K562 (cell line): ENCODE measurements at regions not wholly inside any gene's neighbourhood (a gene's known extent, or its start where the extent isn't known, plus 50 kb on each side); places are given as distances from the start of the nearest gene placed in this dataset.

ENCODE experiments used
- ATAC-seq: fragments of 200-7000 bp; cut with Tn5 transposase; 3 replicates; pipeline ENCODE4 v1.9.1; 2020; ENCODE audit warnings: moderate library complexity
- BruUV-seq: library from RNA; stranded (reverse); fragments of 400-500 nt; replicated peaks from 2 replicates; lab custom pipeline; 2021; lab: Mats Ljungman, UMichigan
- CTCF ChIA-PET: fragments of 300-600 bp; formaldehyde crosslinking; extraction: SDS; loops from one replicate; lab custom pipeline; 2021; ENCODE audit warnings: low intra/inter-chr PET ratio; lab: Yijun Ruan, JAX
- POLR2A ChIA-PET: fragments of 300-600, 350-650 bp; sonication (Branson Sonifier 250); formaldehyde crosslinking; extraction: SDS; loops from one replicate; lab custom pipeline; 2021; ENCODE audit warnings: antibody characterized with exemption, inconsistent platforms; lab: Yijun Ruan, JAX
- DNase-seq, 4 experiments: peaks; one replicate each; pipeline versions ENCODE4 v3.0.0 to v3.0.0-alpha.2; 2011 to 2018; ENCODE audit warnings: low spot score in 3 of 4, mixed read lengths in 3 of 4; ENCODE audit errors: extremely low read depth in 1 of 4
- FAIRE-seq: peaks from 2 replicates; lab custom pipeline; 2011; peaks lifted over from hg19 to GRCh38; lab: Jason Lieb, UNC
- H2AFZ ChIP-seq: 2 replicates; pipeline ENCODE4 v1.6.0; 2011; ENCODE audit warnings: low read depth, low read length, control low read depth, inconsistent platforms
- H3K27ac ChIP-seq: fragments of 200-600 bp; 3 replicates; pipeline ENCODE4 v1.8.0; 2011; ENCODE audit warnings: low read depth, mild to moderate bottlenecking, control low read depth, inconsistent platforms, low read length, moderate library complexity, mixed read lengths; ENCODE audit errors: extremely low read depth
- H3K27me3 ChIP-seq, 2 experiments: fragments of 300-600 bp in 1 of 2; 2 replicates in 1 of 2; 3 replicates in 1 of 2; pipeline versions ENCODE4 v1.6.0 to v1.8.0; 2011; ENCODE audit warnings: inconsistent platforms in 2 of 2, low read length in 2 of 2, mild to moderate bottlenecking in 1 of 2, mixed read lengths in 1 of 2, moderate library complexity in 1 of 2; ENCODE audit not compliant: control insufficient read depth in 2 of 2, insufficient read depth in 2 of 2
- H3K36me3 ChIP-seq: fragments of 300-600 bp; 3 replicates; pipeline ENCODE4 v1.8.0; 2011; ENCODE audit warnings: mild to moderate bottlenecking, low read length, inconsistent platforms; ENCODE audit not compliant: control insufficient read depth, insufficient read depth
- H3K4me1 ChIP-seq, 2 experiments: fragments of 200-600 bp in 1 of 2; replicated peaks in 1 of 2; 2 replicates in 1 of 2; 3 replicates in 1 of 2; pipeline versions ENCODE4 v1.5.1 to v1.8.0; 2011; ENCODE audit warnings: inconsistent platforms in 2 of 2, low read length in 2 of 2, mild to moderate bottlenecking in 1 of 2, mixed read lengths in 1 of 2, moderate library complexity in 1 of 2; ENCODE audit not compliant: control insufficient read depth in 2 of 2, insufficient read depth in 2 of 2
- H3K4me2 ChIP-seq: 2 replicates; pipeline ENCODE4 v1.6.1; 2011; ENCODE audit warnings: low read length, control low read depth, inconsistent platforms, mixed read lengths; ENCODE audit not compliant: insufficient read depth
- H3K4me3 ChIP-seq: fragments of 200-600 bp; sonication (generic), shearing (Covaris generic); 2 replicates; pipeline ENCODE4 v1.5.1; 2016; ENCODE audit warnings: control low read depth, inconsistent platforms
- H3K79me2 ChIP-seq: fragments of 200-600 bp; 3 replicates; pipeline ENCODE4 v1.8.0; 2011; ENCODE audit warnings: low read length, inconsistent platforms; ENCODE audit not compliant: control insufficient read depth, insufficient read depth
- H3K9ac ChIP-seq, 2 experiments: 2 replicates each; pipeline versions ENCODE4 v1.6.0 to v1.6.1; 2011; ENCODE audit warnings: low read depth in 2 of 2, low read length in 2 of 2, control low read depth in 1 of 2, inconsistent platforms in 1 of 2, mild to moderate bottlenecking in 1 of 2, mixed read lengths in 1 of 2; ENCODE audit not compliant: insufficient read depth in 1 of 2
- H3K9me1 ChIP-seq: one replicate; pipeline ENCODE4 v1.6.0; 2011; ENCODE audit warnings: inconsistent platforms, mild to moderate bottlenecking, low read length, moderate library complexity; ENCODE audit not compliant: control insufficient read depth, insufficient read depth
- H3K9me3 ChIP-seq: replicated peaks from 2 replicates; pipeline ENCODE4 v1.5.1; 2011; ENCODE audit warnings: low read depth, low read length, inconsistent platforms; ENCODE audit not compliant: control insufficient read depth, insufficient read depth
- H4K20me1 ChIP-seq: replicated peaks from 2 replicates; pipeline ENCODE4 v1.6.1; 2011; ENCODE audit warnings: low read length, inconsistent platforms, mixed read lengths; ENCODE audit not compliant: control insufficient read depth, insufficient read depth
- ASH1L ChIP-seq: fragments of 450-650 bp; IDR thresholded peaks from 2 replicates; pipeline ENCODE4 v1.6.1; 2018; ENCODE audit warnings: borderline replicate concordance, mild to moderate bottlenecking, low read depth; ENCODE audit not compliant: partially characterized antibody
- CXXC5 ChIP-seq: fragments of 250-450 bp; sonication (Bioruptor Pico); IDR thresholded peaks from 2 replicates; pipeline ENCODE4 v1.8.0; 2022; ENCODE audit warnings: inconsistent platforms, mild to moderate bottlenecking, moderate library complexity
- ETS2 ChIP-seq: IDR thresholded peaks from 2 replicates; pipeline ENCODE4 v1.6.1; 2016; ENCODE audit warnings: borderline replicate concordance, missing genetic modification characterization, mild to moderate bottlenecking, moderate library complexity, missing compliant biosample characterization; ENCODE audit not compliant: poor library complexity, severe bottlenecking
- FOXJ3 ChIP-seq: sonication (generic); formaldehyde crosslinking; IDR thresholded peaks from 2 replicates; pipeline ENCODE4 v1.4.0; 2020; ENCODE audit warnings: mild to moderate bottlenecking, missing genetic modification reagents
- MAZ ChIP-seq, 2 experiments: fragments of 450-650 bp in 1 of 2; sonication (generic) in 1 of 2; formaldehyde crosslinking; IDR thresholded peaks in 1 of 2; conservative IDR thresholded peaks in 1 of 2; 2 replicates each; pipeline versions ENCODE4 v1.4.0 to v1.5.0; 2020; ENCODE audit warnings: mild to moderate bottlenecking in 1 of 2, missing genetic modification reagents in 1 of 2
- MLLT1 ChIP-seq, 2 experiments: fragments of 450-650 bp; IDR thresholded peaks; 2 replicates each; pipeline ENCODE4 v1.6.1; 2016
- MLX ChIP-seq, 2 experiments: fragments of 450-650 bp in 1 of 2; sonication (generic) in 1 of 2; formaldehyde crosslinking; conservative IDR thresholded peaks; 2 replicates each; pipeline versions ENCODE4 v1.4.0 to v1.8.1; 2020 to 2022; ENCODE audit warnings: mild to moderate bottlenecking in 1 of 2, missing genetic modification reagents in 1 of 2
- MNT ChIP-seq, 2 experiments: fragments of 450-650 bp; conservative IDR thresholded peaks; 2 replicates each; pipeline ENCODE4 v1.6.1; 2017; ENCODE audit warnings: mild to moderate bottlenecking in 2 of 2, moderate library complexity in 2 of 2
- POLR3A ChIP-seq: IDR thresholded peaks from 2 replicates; pipeline ENCODE4 v1.6.1; 2011; ENCODE audit warnings: borderline replicate concordance, mild to moderate bottlenecking, moderate library complexity; ENCODE audit not compliant: insufficient read length, insufficient read depth; ENCODE audit errors: extremely low read depth
- PREB ChIP-seq: sonication (generic); formaldehyde crosslinking; IDR thresholded peaks from 2 replicates; pipeline ENCODE4 v1.8.1; 2023; ENCODE audit warnings: mild to moderate bottlenecking, missing genetic modification reagents
- RBM14 ChIP-seq: fragments of 200-400 bp; formaldehyde crosslinking; IDR thresholded peaks from 2 replicates; pipeline ENCODE4 v1.6.1; 2018; ENCODE audit warnings: low read depth, mild to moderate bottlenecking, low read length, moderate library complexity, borderline replicate concordance; ENCODE audit not compliant: insufficient read depth
- SAP30 ChIP-seq: fragments of 200-600 bp; sonication (generic); IDR thresholded peaks from 2 replicates; pipeline ENCODE4 v1.6.1; 2012; ENCODE audit warnings: borderline replicate concordance, low read depth, mild to moderate bottlenecking, moderate library complexity, low read length, control low read depth, inconsistent platforms; ENCODE audit not compliant: insufficient read depth, poor library complexity, severe bottlenecking
- ZNF146 ChIP-seq: IDR thresholded peaks from one replicate; pipeline ENCODE4 v1.6.1; 2018; ENCODE audit warnings: missing compliant biosample characterization; ENCODE audit not compliant: unreplicated experiment
- ZNF57 ChIP-seq: fragments of 450-650 bp; formaldehyde crosslinking; IDR thresholded peaks from 2 replicates; pipeline ENCODE4 v1.4.0; 2020; ENCODE audit warnings: mild to moderate bottlenecking, moderate library complexity
- ZNF583 ChIP-seq: fragments of 250-450 bp; sonication (Bioruptor Pico); IDR thresholded peaks from 2 replicates; pipeline ENCODE4 v1.4.0; 2020
- WGBS: fragments of 100-300 bp; shearing (Covaris generic); methylation state at CpG from one replicate; pipeline ENCODE4 v1.1.6; 2016; ENCODE audit warnings: low coverage, mixed read lengths; ENCODE audit not compliant: insufficient coverage; ENCODE audit errors: missing lambda C conversion rate; 5-methylcytosine and 5-hydroxymethylcytosine counted together
- in situ Hi-C: fragments of 300-500 bp; cut with MboI; formaldehyde crosslinking; loops from 4 replicates; pipeline ENCODE4 v1.15.0; 2018; ENCODE audit warnings: inconsistent platforms, mixed read lengths
- intact Hi-C: fragments of 100-400 bp; cut with micrococcal nuclease; formaldehyde crosslinking; loops from 2 replicates; pipeline ENCODE4 v1.14.2; 2022

- ChIA-PET POLR2A (no interaction called here), CTCF (no interaction called here)
- ATAC-seq (no peak), FAIRE-seq (no peak), DNase-seq (no peak)
- Histone ChIP-seq H3K9me1 (no peaks in the 10 kb centered on the region), H3K9me3 (no peaks in the 10 kb centered on the region), H3K4me2 (no peak overlapping the region), H3K27ac (no peak overlapping the region), H3K79me2 (no peaks in the 10 kb centered on the region), H3K27me3 (no peaks in the 10 kb centered on the region), H3K4me1 (peaks cover 0 to 16% of the 10 kb centered on the region in 2 experiments; a peak in 3 of 5 replicates), H2AFZ (no peak overlapping the region), H4K20me1 (no peaks in the 10 kb centered on the region), H3K9ac (no peak overlapping the region), H3K36me3 (no peaks in the 10 kb centered on the region), H3K4me3 (no peak overlapping the region)
- BruUV-seq: no TSS peak
- no peak for TF ChIP-seq ETS2 (tag)
- TF ChIP-seq POLR3A: no peak
- no peak for TF ChIP-seq FOXJ3 (CRISPR knock-in tag)
- no peak for TF ChIP-seq PREB (CRISPR knock-in tag)
- no peak for TF ChIP-seq SAP30
- TF ChIP-seq MNT (conservative IDR thresholded peaks at IDR 0.05): no peak
- TF ChIP-seq RBM14: no peak
- no peak for TF ChIP-seq MAZ (CRISPR knock-in tag; conservative IDR thresholded peaks at IDR 0.05 in 1 of 2, IDR thresholded peaks at IDR 0.05 in 1 of 2)
- no peak for TF ChIP-seq MLX (CRISPR knock-in tag; conservative IDR thresholded peaks at IDR 0.05)
- TF ChIP-seq ASH1L: no peak
- no peak for TF ChIP-seq ZNF57 (CRISPR knock-in tag)
- TF ChIP-seq ZNF146 (CRISPR knock-in tag): no peak
- no peak for TF ChIP-seq ZNF583 (CRISPR knock-in tag)
- no peak for TF ChIP-seq CXXC5
- TF ChIP-seq MLLT1 (IDR thresholded peaks at IDR 0.05): no peak
- in situ Hi-C loops: loop anchor here (10.0 kb wide), 1 partner anchor 219 kb away; no protein-coding TSS in a partner anchor
- intact Hi-C loops: loop anchor here (5.0 kb wide), 1 partner anchor 217 kb away; no protein-coding TSS in a partner anchor
- 90% methylated on average over 2 of the region's 3 CpGs for WGBS
These were observed 309.0 kb upstream of the PROK2 start for GRCh38 chr3:72093992-72094334.
